ENCODE measurements at regions not wholly inside any gene's neighbourhood (a gene's known extent, or its start where the extent isn't known, plus 50 kb on each side); places are given as distances from the start of the nearest gene placed in this dataset.

- TF ChIP-seq CTCF (conservative IDR thresholded peaks at IDR 0.05; ENCODE audit: low read depth, low read length) (no peak), EZH2 (IDR thresholded peaks at IDR 0.05; ENCODE audit: low read length, unreplicated experiment) (no peak), EZH2phosphoT487 (IDR thresholded peaks at IDR 0.05; ENCODE audit: borderline replicate concordance, low read length) (no peak)
- intact Hi-C loops (cut with micrococcal nuclease): loop anchor here (10.0 kb wide), 1 partner anchor 1040 kb away; no protein-coding TSS in a partner anchor
- CTCF ChIA-PET: no interaction called here
These were observed 195.7 kb upstream of the HS3ST1 start for GRCh38 chr4:11624370-11624769.

GRCh38 chr4:11623726-11624037 is 195.0 kb upstream of the HS3ST1 start:
- no TSS peak for BruUV-seq (replicated peaks)
- intact Hi-C loops (cut with micrococcal nuclease): loop anchor here (1.0 to 10.0 kb wide), 5 partner anchors 80 to 1039 kb away; no protein-coding TSS in a partner anchor
- peak; percentile 63 for DNase-seq
- no peaks in the 10 kb centered on the region for H3K36me3 ChIP-seq (ENCODE audit: low read depth, low read length)
- H3K9ac ChIP-seq (ENCODE audit: low read length): peak overlapping the region; percentile 22; the same call in 1 of the 2 replicates
- CTCF ChIA-PET: interaction anchor here (1.1 kb wide), 1 partner anchor 118 kb away, joined by 4 read pairs; no protein-coding TSS in a partner anchor
- H3K4me2 ChIP-seq (ENCODE audit: low read length): 0 out of 2 replicates have a peak overlapping the region, but pooled peaks have one; percentile 22
- ATAC-seq: peak; percentile 84
- peak overlapping the region; percentile 82 for H3K27ac ChIP-seq (ENCODE audit: low read length)
- H4K20me1 ChIP-seq (ENCODE audit: low read length): no peaks in the 10 kb centered on the region
- H3F3A ChIP-seq (ENCODE audit: low read length, unreplicated experiment): peaks cover 3% of the 10 kb centered on the region
- POLR2A ChIA-PET (ENCODE audit: unreplicated experiment): no interaction called here
- H3K79me2 ChIP-seq (ENCODE audit: low read length): no peaks in the 10 kb centered on the region
- H3K4me1 ChIP-seq (ENCODE audit: insufficient read depth, low read length): peaks cover 58% of the 10 kb centered on the region
- no peaks in the 10 kb centered on the region for H3K9me2 ChIP-seq (replicated peaks; ENCODE audit: low read length)
- H3K4me3 ChIP-seq (ENCODE audit: low read length): no peak overlapping the region
- TF ChIP-seq CTCF (conservative IDR thresholded peaks at IDR 0.05; ENCODE audit: low read depth, low read length) (peak; percentile 69), EZH2 (IDR thresholded peaks at IDR 0.05; ENCODE audit: low read length, unreplicated experiment) (no peak)
- no peaks in the 10 kb centered on the region for H3K27me3 ChIP-seq (ENCODE audit: low read length)
- H2AFZ ChIP-seq (ENCODE audit: low read length): no peak overlapping the region
- no peaks in the 10 kb centered on the region for H3K9me3 ChIP-seq (ENCODE audit: low read length)

More at GRCh38 chr4:11624370-11624769, 195.7 kb upstream of the HS3ST1 start:
- Histone ChIP-seq H3K27ac (ENCODE audit: low read length) (peak overlapping the region; percentile 82), H3K9me2 (replicated peaks; ENCODE audit: low read length) (no peaks in the 10 kb centered on the region), H3K9me3 (ENCODE audit: low read length) (no peaks in the 10 kb centered on the region), H3K36me3 (ENCODE audit: low read depth, low read length) (no peaks in the 10 kb centered on the region), H3K9ac (ENCODE audit: low read length) (peak overlapping the region; percentile 22; the same call in 1 of the 2 replicates), H3K4me2 (ENCODE audit: low read length) (0 out of 2 replicates have a peak overlapping the region, but pooled peaks have one; percentile 26), H4K20me1 (ENCODE audit: low read length) (no peaks in the 10 kb centered on the region), H3F3A (ENCODE audit: low read length, unreplicated experiment) (peaks cover 3% of the 10 kb centered on the region), H3K27me3 (ENCODE audit: low read length) (no peaks in the 10 kb centered on the region), H3K4me3 (ENCODE audit: low read length) (no peak overlapping the region), H3K4me1 (ENCODE audit: insufficient read depth, low read length) (peaks cover 65% of the 10 kb centered on the region), H3K79me2 (ENCODE audit: low read length) (no peaks in the 10 kb centered on the region), H2AFZ (ENCODE audit: low read length) (no peak overlapping the region; the same call in 1 of the 2 replicates)
- DNase-seq: peak; percentile 60
- peak; percentile 5; the same call in 1 of the 2 replicates for ATAC-seq
- POLR2A ChIA-PET (ENCODE audit: unreplicated experiment): no interaction called here
- no TSS peak for BruUV-seq (replicated peaks)

GRCh38 chr4:11622961-11623725 is 194.4 kb upstream of the HS3ST1 start:
- H3K4me2 ChIP-seq (ENCODE audit: low read length): peak overlapping the region; percentile 22; the same call in 1 of the 2 replicates
- H3K27ac ChIP-seq (ENCODE audit: low read length): peak overlapping the region; percentile 82
- no peak overlapping the region for H3K4me3 ChIP-seq (ENCODE audit: low read length)
- POLR2A ChIA-PET (ENCODE audit: unreplicated experiment): interaction anchor here (0.6 kb wide), 1 partner anchor 160 kb away, joined by 3 read pairs; no protein-coding TSS in a partner anchor
- no peaks in the 10 kb centered on the region for H4K20me1 ChIP-seq (ENCODE audit: low read length)
- intact Hi-C loops (cut with micrococcal nuclease): loop anchor here (1.0 to 10.0 kb wide), 5 partner anchors 80 to 1038 kb away; no protein-coding TSS in a partner anchor
- BruUV-seq (replicated peaks): no TSS peak
- H3K9ac ChIP-seq (ENCODE audit: low read length): peak overlapping the region; percentile 34
- H3K27me3 ChIP-seq (ENCODE audit: low read length): no peaks in the 10 kb centered on the region
- no peak overlapping the region for H2AFZ ChIP-seq (ENCODE audit: low read length)
- CTCF ChIA-PET: interaction anchor here (1.1 kb wide), 1 partner anchor 118 kb away, joined by 4 read pairs; no protein-coding TSS in a partner anchor
- no peaks in the 10 kb centered on the region for H3K36me3 ChIP-seq (ENCODE audit: low read depth, low read length)
- no peaks in the 10 kb centered on the region for H3K79me2 ChIP-seq (ENCODE audit: low read length)
- DNase-seq (peak; percentile 30), ATAC-seq (peak; percentile 59)
- H3F3A ChIP-seq (ENCODE audit: low read length, unreplicated experiment): peaks cover 3% of the 10 kb centered on the region
- no peaks in the 10 kb centered on the region for H3K9me3 ChIP-seq (ENCODE audit: low read length)
- TF ChIP-seq EZH2phosphoT487 (IDR thresholded peaks at IDR 0.05; ENCODE audit: borderline replicate concordance, low read length) (no peak), CTCF (conservative IDR thresholded peaks at IDR 0.05; ENCODE audit: low read depth, low read length) (no peak), EZH2 (IDR thresholded peaks at IDR 0.05; ENCODE audit: low read length, unreplicated experiment) (no peak)
- no peaks in the 10 kb centered on the region for H3K9me2 ChIP-seq (replicated peaks; ENCODE audit: low read length)
- H3K4me1 ChIP-seq (ENCODE audit: insufficient read depth, low read length): peaks cover 52% of the 10 kb centered on the region

Data from PC-3 (cell line).